Thyroid gland (tissue), 4 donors: ENCODE measurements at regions not wholly inside any gene's neighbourhood (a gene's known extent, or its start where the extent isn't known, plus 50 kb on each side); places are given as distances from the start of the nearest gene placed in this dataset.

Source experiments
- POLR2A ChIP-seq, 2 donors: fragments of 450-650 bp; IDR thresholded peaks; one replicate each; pipeline ENCODE4 v1.6.1; 2017; ENCODE audit warnings: antibody characterized with exemption in 2 of 2, mild to moderate bottlenecking in 2 of 2, moderate library complexity in 1 of 2
- TF ChIP-seq, protein P1 (sequence below), 6 experiments: fragments of 200-600 bp in 3 of 6; fragments of 450-650 bp in 3 of 6; sonication (generic) in 3 of 6; IDR thresholded peaks; one replicate each; pipeline ENCODE4 v1.5.1; 2016 to 2019; ENCODE audit warnings: antibody characterized with exemption in 6 of 6, mild to moderate bottlenecking in 2 of 6, inconsistent platforms in 1 of 6, moderate library complexity in 1 of 6

- TF ChIP-seq, protein P1, sequence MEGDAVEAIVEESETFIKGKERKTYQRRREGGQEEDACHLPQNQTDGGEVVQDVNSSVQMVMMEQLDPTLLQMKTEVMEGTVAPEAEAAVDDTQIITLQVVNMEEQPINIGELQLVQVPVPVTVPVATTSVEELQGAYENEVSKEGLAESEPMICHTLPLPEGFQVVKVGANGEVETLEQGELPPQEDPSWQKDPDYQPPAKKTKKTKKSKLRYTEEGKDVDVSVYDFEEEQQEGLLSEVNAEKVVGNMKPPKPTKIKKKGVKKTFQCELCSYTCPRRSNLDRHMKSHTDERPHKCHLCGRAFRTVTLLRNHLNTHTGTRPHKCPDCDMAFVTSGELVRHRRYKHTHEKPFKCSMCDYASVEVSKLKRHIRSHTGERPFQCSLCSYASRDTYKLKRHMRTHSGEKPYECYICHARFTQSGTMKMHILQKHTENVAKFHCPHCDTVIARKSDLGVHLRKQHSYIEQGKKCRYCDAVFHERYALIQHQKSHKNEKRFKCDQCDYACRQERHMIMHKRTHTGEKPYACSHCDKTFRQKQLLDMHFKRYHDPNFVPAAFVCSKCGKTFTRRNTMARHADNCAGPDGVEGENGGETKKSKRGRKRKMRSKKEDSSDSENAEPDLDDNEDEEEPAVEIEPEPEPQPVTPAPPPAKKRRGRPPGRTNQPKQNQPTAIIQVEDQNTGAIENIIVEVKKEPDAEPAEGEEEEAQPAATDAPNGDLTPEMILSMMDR (IDR thresholded peaks at IDR 0.05) = no peak
- no peak for TF ChIP-seq POLR2A (IDR thresholded peaks at IDR 0.05)
Observed at GRCh38 chr3:161657786-161658185, 161.2 kb downstream of the OTOL1 start.
